AG09319 (cell line): ENCODE measurements at regions not wholly inside any gene's neighbourhood (a gene's known extent, or its start where the extent isn't known, plus 50 kb on each side); places are given as distances from the start of the nearest gene placed in this dataset.
"Not testable (repeated sequence)": the region's sequence is repeated elsewhere in the genome, so short reads cannot be mapped to it uniquely, and the experiment has no call there.

Experiments used
- DNase-seq: peaks from one replicate; pipeline ENCODE4 v3.0.0-alpha.2; 2010; ENCODE audit warnings: low read depth; ENCODE audit errors: extremely low read depth
- CTCF ChIP-seq: IDR thresholded peaks from 2 replicates; pipeline ENCODE4 v1.5.1; 2011; ENCODE audit warnings: low read depth, mild to moderate bottlenecking, inconsistent platforms, low read length, moderate library complexity

- no peak for TF ChIP-seq CTCF
Observed at GRCh38 chr16:52351451-52351850, 195.5 kb downstream of the TOX3 start.

GRCh38 chr16:52350031-52350642, 196.8 kb downstream of the TOX3 start:
- TF ChIP-seq CTCF = no peak
- DNase-seq = no peak

More at GRCh38 chr16:52351451-52351850, 195.5 kb downstream of the TOX3 start:
- DNase-seq = no peak

- DNase-seq = no peak
Observed at GRCh38 chr16:52346709-52347108, 200.2 kb downstream of the TOX3 start.

GRCh38 chr16:52333673-52334072, 213.3 kb downstream of the TOX3 start:
- DNase-seq = not testable (repeated sequence)

More at GRCh38 chr16:52346709-52347108, 200.2 kb downstream of the TOX3 start:
- no peak for TF ChIP-seq CTCF

GRCh38 chr16:52320930-52321439, 226.0 kb downstream of the TOX3 start:
- TF ChIP-seq CTCF = no peak

GRCh38 chr16:52318302-52319009, 228.5 kb downstream of the TOX3 start:
- no peak for TF ChIP-seq CTCF
- no peak for DNase-seq

More at GRCh38 chr16:52320930-52321439, 226.0 kb downstream of the TOX3 start:
- DNase-seq = no peak

- DNase-seq = no peak
- TF ChIP-seq CTCF = no peak
Observed at GRCh38 chr16:52316241-52316640, 230.7 kb downstream of the TOX3 start.
